ENCODE measurements at regions not wholly inside any gene's neighbourhood (a gene's known extent, or its start where the extent isn't known, plus 50 kb on each side); places are given as distances from the start of the nearest gene placed in this dataset.

DNA sequence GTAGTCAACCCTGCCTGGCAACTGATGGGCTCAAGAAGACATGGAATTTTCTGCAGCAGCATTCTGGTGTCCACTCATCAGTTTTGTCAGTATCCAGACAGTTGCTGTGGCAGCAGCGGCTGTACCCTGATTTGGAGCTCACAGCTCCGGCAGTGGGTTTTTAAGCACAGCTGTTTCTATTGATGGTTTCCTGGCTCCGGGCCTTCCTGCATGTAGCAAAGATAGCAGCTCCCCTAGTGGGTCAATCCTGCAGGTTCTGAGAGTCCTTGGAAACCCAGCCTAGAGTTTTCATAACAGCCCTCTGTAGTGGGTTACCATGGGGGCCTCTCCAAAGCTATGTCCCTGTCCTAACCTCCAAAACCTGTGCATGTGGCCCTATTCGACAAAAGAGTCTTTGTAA lies 84.0 kb upstream of the ATP6AP2 start:
- DNase-seq (ENCODE audit: low read depth) (no peak), FAIRE-seq (no peak)
- Histone ChIP-seq H3K27me3 (ENCODE audit: control insufficient read depth, insufficient read depth, low read length) (no peaks in the 10 kb centered on the region), H3K36me3 (ENCODE audit: control insufficient read depth, insufficient read depth, low read length) (no peaks in the 10 kb centered on the region), H3K4me3 (ENCODE audit: low read depth, low read length) (no peak overlapping the region)
- TF ChIP-seq, protein P1, sequence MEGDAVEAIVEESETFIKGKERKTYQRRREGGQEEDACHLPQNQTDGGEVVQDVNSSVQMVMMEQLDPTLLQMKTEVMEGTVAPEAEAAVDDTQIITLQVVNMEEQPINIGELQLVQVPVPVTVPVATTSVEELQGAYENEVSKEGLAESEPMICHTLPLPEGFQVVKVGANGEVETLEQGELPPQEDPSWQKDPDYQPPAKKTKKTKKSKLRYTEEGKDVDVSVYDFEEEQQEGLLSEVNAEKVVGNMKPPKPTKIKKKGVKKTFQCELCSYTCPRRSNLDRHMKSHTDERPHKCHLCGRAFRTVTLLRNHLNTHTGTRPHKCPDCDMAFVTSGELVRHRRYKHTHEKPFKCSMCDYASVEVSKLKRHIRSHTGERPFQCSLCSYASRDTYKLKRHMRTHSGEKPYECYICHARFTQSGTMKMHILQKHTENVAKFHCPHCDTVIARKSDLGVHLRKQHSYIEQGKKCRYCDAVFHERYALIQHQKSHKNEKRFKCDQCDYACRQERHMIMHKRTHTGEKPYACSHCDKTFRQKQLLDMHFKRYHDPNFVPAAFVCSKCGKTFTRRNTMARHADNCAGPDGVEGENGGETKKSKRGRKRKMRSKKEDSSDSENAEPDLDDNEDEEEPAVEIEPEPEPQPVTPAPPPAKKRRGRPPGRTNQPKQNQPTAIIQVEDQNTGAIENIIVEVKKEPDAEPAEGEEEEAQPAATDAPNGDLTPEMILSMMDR (IDR thresholded peaks at IDR 0.05; ENCODE audit: insufficient read depth, low read length, severe bottlenecking), result no peak

- Histone ChIP-seq H3K4me3 (ENCODE audit: low read depth, low read length) (no peak overlapping the region), H3K27me3 (ENCODE audit: control insufficient read depth, insufficient read depth, low read length) (no peaks in the 10 kb centered on the region), H3K36me3 (ENCODE audit: control insufficient read depth, insufficient read depth, low read length) (no peaks in the 10 kb centered on the region)
- DNase-seq (ENCODE audit: low read depth) (no peak), FAIRE-seq (no peak)
- TF ChIP-seq, protein P1 (IDR thresholded peaks at IDR 0.05; ENCODE audit: insufficient read depth, low read length, severe bottlenecking), result no peak
Measured at GRCh38 chrX:40495659-40496058, 85.1 kb upstream of the ATP6AP2 start.

DNA sequence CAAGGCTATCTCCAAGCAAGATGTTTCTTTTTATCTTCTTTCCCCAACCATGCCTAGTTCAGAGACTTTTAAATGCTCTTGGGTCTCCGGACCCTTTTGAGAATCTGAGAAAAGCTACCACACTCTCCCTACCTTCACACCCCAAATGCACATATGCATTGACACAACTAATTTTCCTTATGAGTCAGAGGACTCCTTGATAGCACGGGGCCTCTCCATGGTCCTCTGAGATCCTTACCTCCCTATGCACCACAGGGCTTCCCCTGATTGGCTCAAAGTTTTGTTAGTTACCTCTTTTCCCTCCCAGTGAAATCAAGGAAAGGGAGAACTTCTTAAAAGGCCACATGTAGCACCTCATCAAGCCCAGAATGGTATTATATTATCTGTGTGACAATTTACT lies 86.8 kb upstream of the ATP6AP2 start:
- H3K36me3 ChIP-seq (ENCODE audit: control insufficient read depth, insufficient read depth, low read length), result no peaks in the 10 kb centered on the region
- FAIRE-seq, result no peak
- H3K4me3 ChIP-seq (ENCODE audit: low read depth, low read length), result no peak overlapping the region
- TF ChIP-seq, protein P1 (IDR thresholded peaks at IDR 0.05; ENCODE audit: insufficient read depth, low read length, severe bottlenecking), result no peak
- no peak for DNase-seq (ENCODE audit: low read depth)
- H3K27me3 ChIP-seq (ENCODE audit: control insufficient read depth, insufficient read depth, low read length), result no peaks in the 10 kb centered on the region

- FAIRE-seq, result no peak
- no peak overlapping the region for H3K4me3 ChIP-seq (ENCODE audit: low read depth, low read length)
- H3K27me3 ChIP-seq (ENCODE audit: control insufficient read depth, insufficient read depth, low read length), result no peaks in the 10 kb centered on the region
- H3K36me3 ChIP-seq (ENCODE audit: control insufficient read depth, insufficient read depth, low read length), result no peaks in the 10 kb centered on the region
- TF ChIP-seq, protein P1 (IDR thresholded peaks at IDR 0.05; ENCODE audit: insufficient read depth, low read length, severe bottlenecking), result no peak
- DNase-seq (ENCODE audit: low read depth), result no peak
Measured at GRCh38 chrX:40488296-40488695, 92.5 kb upstream of the ATP6AP2 start.

GRCh38 chrX:40485973-40486372 lies 94.8 kb upstream of the ATP6AP2 start:
- Histone ChIP-seq H3K4me3 (ENCODE audit: low read depth, low read length) (no peak overlapping the region), H3K27me3 (ENCODE audit: control insufficient read depth, insufficient read depth, low read length) (no peaks in the 10 kb centered on the region), H3K36me3 (ENCODE audit: control insufficient read depth, insufficient read depth, low read length) (no peaks in the 10 kb centered on the region)
- no peak for DNase-seq (ENCODE audit: low read depth)
- TF ChIP-seq, protein P1 (IDR thresholded peaks at IDR 0.05; ENCODE audit: insufficient read depth, low read length, severe bottlenecking), result no peak
- FAIRE-seq, result no peak

GRCh38 chrX:40485102-40485826 lies 95.5 kb upstream of the ATP6AP2 start:
- DNase-seq (ENCODE audit: low read depth), result peak; percentile 18
- TF ChIP-seq, protein P1 (IDR thresholded peaks at IDR 0.05; ENCODE audit: insufficient read depth, low read length, severe bottlenecking), result no peak
- Histone ChIP-seq H3K36me3 (ENCODE audit: control insufficient read depth, insufficient read depth, low read length) (no peaks in the 10 kb centered on the region), H3K27me3 (ENCODE audit: control insufficient read depth, insufficient read depth, low read length) (no peaks in the 10 kb centered on the region), H3K4me3 (ENCODE audit: low read depth, low read length) (no peak overlapping the region)
- no peak for FAIRE-seq

Data from bronchial epithelial cell (primary cell).